Heart right ventricle (tissue), 16 donors: ENCODE measurements at regions not wholly inside any gene's neighbourhood (a gene's known extent, or its start where the extent isn't known, plus 50 kb on each side); places are given as distances from the start of the nearest gene placed in this dataset.

Source experiments
- ATAC-seq, 8 donors: fragments of 200-7000 bp; cut with Tn5 transposase; one replicate each; pipeline ENCODE4 v1.9.1; 2020; ENCODE audit warnings: mild to moderate bottlenecking in 8 of 8, moderate library complexity in 8 of 8, moderate number of reproducible peaks in 1 of 8
- DNase-seq, 2 donors: peaks; one replicate each; pipeline ENCODE4 v3.0.0-alpha.2; 2020
- H3K27ac ChIP-seq, 10 donors: fragments of 200-600 bp; sonication (generic) in 2 of 10; one replicate each; pipeline versions ENCODE4 v1.5.0 to v1.8.0; 2020 to 2022; ENCODE audit warnings: mild to moderate bottlenecking in 3 of 10
- H3K27me3 ChIP-seq, 7 donors: fragments of 200-600 bp; one replicate each; pipeline ENCODE4 v1.8.0; 2021 to 2022; ENCODE audit warnings: mild to moderate bottlenecking in 2 of 7
- H3K36me3 ChIP-seq, 9 donors: fragments of 200-600 bp; sonication (generic) in 1 of 9; one replicate each; pipeline versions ENCODE4 v1.5.0 to v1.8.0; 2020 to 2022; ENCODE audit warnings: mild to moderate bottlenecking in 2 of 9
- H3K4me1 ChIP-seq, 9 donors: fragments of 200-600 bp; sonication (generic) in 1 of 9; one replicate each; pipeline versions ENCODE4 v1.5.0 to v1.8.0; 2020 to 2022; ENCODE audit warnings: mild to moderate bottlenecking in 4 of 9
- H3K4me3 ChIP-seq, 10 donors: fragments of 200-600 bp; sonication (generic) in 2 of 10; one replicate each; pipeline versions ENCODE4 v1.5.0 to v1.8.0; 2020 to 2022; ENCODE audit warnings: mild to moderate bottlenecking in 7 of 10, moderate library complexity in 2 of 10
- H3K9me3 ChIP-seq, 11 donors: fragments of 200-600 bp in 10 of 11; sonication (generic) in 2 of 11; one replicate each; pipeline versions ENCODE4 v1.5.0 to v1.8.0; 2013 to 2022; ENCODE audit warnings: mild to moderate bottlenecking in 2 of 11, control low read depth in 1 of 11, moderate library complexity in 1 of 11
- WGBS, 2 donors: extraction: QIAGEN DNeasy Blood & Tissue Kit; methylation state at CpG; one replicate each; pipeline ENCODE4 v1.1.7; 2013; ENCODE audit warnings: inconsistent platforms in 1 of 2; 5-methylcytosine and 5-hydroxymethylcytosine counted together
- intact Hi-C, 10 donors: fragments of 100-400 bp; cut with DNase I; formaldehyde crosslinking; loops; one replicate each; pipeline versions ENCODE4 v1.11.1 to v1.14.2; 2022
- TF ChIP-seq, protein P1 (sequence below), 9 donors: fragments of 200-600 bp; sonication (generic) in 2 of 9; IDR thresholded peaks; one replicate each; pipeline versions ENCODE4 v1.5.0 to v1.8.0; 2021 to 2022; ENCODE audit warnings: antibody characterized with exemption in 9 of 9, mild to moderate bottlenecking in 5 of 9, moderate library complexity in 1 of 9
- donor health status: Arrhythmogenic right ventricular cardiomyopathy.
- donor health status: ischemic (EF 13 %, LVEDD 7.1; RV severe dilation, severe dysfunction).
- donor health status: healthy with polysubstance abuse.
- donor health status: DM: no; HTN: yes; CAD: no.
- donor health status: DM: no; HTN: no; CAD: no.
- donor health status: ischemic (EF 25% LVEDD 6.9; RV normal size, moderate dysfunction).
- donor health status: ischemic (EF 25% LVEDD 5.7; RV mildly dilated, moderate dysfunction).
- donor health status: healthy.
- donor health status: DM: yes; HTN: yes; CAD: no.
- donor health status: Ischemic cardiomyopathy.
- donor health status: ischemic (EF 35%, LVEDD 5.7; RV mildly dilated, moderate dysfunction).
- donor health status: nonischemic (EF 11% LVEDD 7.7; RV severe dilation, severe dysfunction).
- donor health status: DM: yes; HTN: yes; CAD: no.
- donor health status: PGD.
- donor health status: ischemic (EF 29% LVEDD 5.4; RV normal size, mild dysfunction).
- donor health status: nonischemic (EF 23%, LVEDD 6.1; RV moderate dilation, normal function).

DNA sequence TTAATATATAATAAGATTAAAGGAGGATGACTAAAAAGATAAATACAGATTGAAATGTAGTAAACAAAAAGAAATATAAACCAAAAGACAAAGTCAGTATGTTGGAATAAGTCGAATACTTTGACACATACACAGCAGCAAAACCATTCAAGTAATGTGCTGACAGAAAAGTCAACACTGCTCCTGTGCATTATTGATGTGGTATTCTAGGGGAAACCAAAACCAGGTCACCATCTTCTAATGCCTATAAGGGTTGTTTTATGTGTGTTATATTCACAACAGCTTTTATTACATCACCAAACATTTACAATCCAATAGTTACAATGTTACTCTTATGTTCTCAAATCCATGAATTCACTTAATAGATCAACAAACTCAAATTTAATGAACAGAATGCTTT is 111.8 kb upstream of the DKK2 start:
- Histone ChIP-seq H3K4me1 (no peaks in the 10 kb centered on the region), H3K36me3 (no peaks in the 10 kb centered on the region), H3K27me3 (no peaks in the 10 kb centered on the region), H3K4me3 (no peak overlapping the region), H3K27ac (no peak overlapping the region), H3K9me3 (no peaks in the 10 kb centered on the region)
- DNase-seq (no peak), ATAC-seq (no peak)
- TF ChIP-seq, protein P1, sequence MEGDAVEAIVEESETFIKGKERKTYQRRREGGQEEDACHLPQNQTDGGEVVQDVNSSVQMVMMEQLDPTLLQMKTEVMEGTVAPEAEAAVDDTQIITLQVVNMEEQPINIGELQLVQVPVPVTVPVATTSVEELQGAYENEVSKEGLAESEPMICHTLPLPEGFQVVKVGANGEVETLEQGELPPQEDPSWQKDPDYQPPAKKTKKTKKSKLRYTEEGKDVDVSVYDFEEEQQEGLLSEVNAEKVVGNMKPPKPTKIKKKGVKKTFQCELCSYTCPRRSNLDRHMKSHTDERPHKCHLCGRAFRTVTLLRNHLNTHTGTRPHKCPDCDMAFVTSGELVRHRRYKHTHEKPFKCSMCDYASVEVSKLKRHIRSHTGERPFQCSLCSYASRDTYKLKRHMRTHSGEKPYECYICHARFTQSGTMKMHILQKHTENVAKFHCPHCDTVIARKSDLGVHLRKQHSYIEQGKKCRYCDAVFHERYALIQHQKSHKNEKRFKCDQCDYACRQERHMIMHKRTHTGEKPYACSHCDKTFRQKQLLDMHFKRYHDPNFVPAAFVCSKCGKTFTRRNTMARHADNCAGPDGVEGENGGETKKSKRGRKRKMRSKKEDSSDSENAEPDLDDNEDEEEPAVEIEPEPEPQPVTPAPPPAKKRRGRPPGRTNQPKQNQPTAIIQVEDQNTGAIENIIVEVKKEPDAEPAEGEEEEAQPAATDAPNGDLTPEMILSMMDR (IDR thresholded peaks at IDR 0.05), result no peak
- intact Hi-C loops, result no loop called here
- 82 to 85% methylated on average over 1 of the region's 1 CpG for WGBS, 2 donors

DNA sequence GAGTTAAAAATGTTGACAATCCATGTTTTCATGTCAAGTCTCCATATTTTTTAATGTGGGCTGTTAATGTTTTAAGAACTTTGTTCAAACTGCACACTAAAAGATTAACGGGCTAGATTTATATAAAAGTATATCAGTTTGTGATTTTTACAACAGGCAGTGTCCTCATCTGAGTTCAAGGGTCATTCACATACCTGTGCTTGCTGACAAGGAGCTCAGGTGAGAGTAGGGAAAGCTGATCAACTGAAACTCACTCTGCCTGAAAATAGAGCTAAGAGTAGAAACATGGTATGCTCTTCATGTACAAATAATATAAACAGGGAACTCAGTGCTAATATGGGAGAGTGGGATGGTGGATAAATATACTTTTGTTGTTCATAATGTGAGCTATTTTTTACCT is 102.3 kb upstream of the DKK2 start:
- DNase-seq (no peak), ATAC-seq (no peak)
- Histone ChIP-seq H3K27me3 (no peaks in the 10 kb centered on the region), H3K4me1 (no peaks in the 10 kb centered on the region), H3K27ac (no peak overlapping the region), H3K36me3 (no peaks in the 10 kb centered on the region), H3K4me3 (no peak overlapping the region), H3K9me3 (no peaks in the 10 kb centered on the region)
- TF ChIP-seq, protein P1 (IDR thresholded peaks at IDR 0.05), result no peak
- intact Hi-C loops, result no loop called here
- 78 to 86% methylated on average over 1 of the region's 1 CpG for WGBS, 2 donors

DNA sequence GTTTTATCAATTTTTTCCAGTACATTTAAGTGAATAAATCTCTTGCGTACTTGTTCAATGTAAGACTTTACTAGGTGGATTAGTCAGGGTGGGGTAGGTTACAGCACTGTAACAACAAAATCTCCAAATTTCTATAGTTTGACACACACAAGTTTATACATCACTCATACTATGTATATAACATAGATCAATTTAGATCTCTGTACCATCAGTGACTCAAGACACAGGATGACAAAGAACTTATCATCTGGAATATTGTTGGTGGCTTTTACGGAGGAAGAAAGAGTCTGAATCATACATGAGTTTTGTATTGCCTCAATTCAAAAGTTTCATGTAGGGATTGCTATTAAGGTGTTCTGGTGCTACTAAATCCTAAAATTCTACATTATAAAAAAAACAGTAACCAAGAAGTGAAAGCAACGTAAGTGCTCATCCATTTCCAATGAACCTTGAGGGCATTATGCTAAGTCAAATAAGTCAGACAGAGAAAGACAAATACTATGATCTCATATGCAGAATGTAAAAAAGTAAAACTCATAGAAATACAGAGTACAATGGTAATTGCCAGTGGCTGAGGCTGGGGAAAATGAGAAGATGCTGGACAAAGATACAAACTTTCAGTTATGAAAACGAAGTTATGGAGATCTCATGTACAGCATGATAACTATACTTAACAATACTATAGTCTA is 98.0 kb upstream of the DKK2 start:
- TF ChIP-seq, protein P1 (IDR thresholded peaks at IDR 0.05), result no peak
- no peak for DNase-seq
- 83 to 93% methylated on average over 4 of the region's 4 CpGs for whole genome bisulfite sequencing, 2 donors
- intact Hi-C loops, result no loop called here
- Histone ChIP-seq H3K4me3 (no peak overlapping the region), H3K4me1 (no peaks in the 10 kb centered on the region), H3K9me3 (no peaks in the 10 kb centered on the region), H3K27ac (no peak overlapping the region), H3K36me3 (no peaks in the 10 kb centered on the region), H3K27me3 (peaks cover 0 to 5% (median 0%) of the 10 kb centered on the region in 7 donors)
- ATAC-seq, result no peak

DNA sequence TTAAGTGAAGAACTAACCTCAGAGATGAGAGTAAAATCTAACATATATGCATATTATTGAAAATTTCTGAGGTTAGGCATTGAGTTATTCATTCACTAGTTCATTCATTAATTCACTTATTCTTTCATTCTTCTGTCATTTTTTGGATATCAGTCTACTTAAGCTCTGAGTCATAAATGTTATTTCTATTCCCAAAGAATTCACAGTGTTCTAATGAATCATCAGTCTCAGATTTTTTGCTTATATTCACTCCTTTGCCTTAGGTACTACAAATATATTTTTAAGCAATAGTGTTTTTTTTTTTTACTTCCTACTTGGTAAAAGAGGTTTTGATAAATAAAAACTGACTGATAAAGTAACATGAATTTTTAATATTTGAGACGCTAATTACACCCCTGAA is 95.2 kb upstream of the DKK2 start:
- Histone ChIP-seq H3K4me1 (no peaks in the 10 kb centered on the region), H3K27ac (no peak overlapping the region), H3K36me3 (no peaks in the 10 kb centered on the region), H3K27me3 (peaks cover 0 to 5% (median 0%) of the 10 kb centered on the region in 7 donors), H3K4me3 (no peak overlapping the region), H3K9me3 (no peaks in the 10 kb centered on the region)
- ATAC-seq (no peak), DNase-seq (no peak)
- 79 to 83% methylated on average over 1 of the region's 1 CpG for WGBS, 2 donors
- TF ChIP-seq, protein P1 (IDR thresholded peaks at IDR 0.05), result no peak
- intact Hi-C loops, result no loop called here
